CD4-positive, alpha-beta T cell treated with Interleukin-15 for 1 hour (primary cell): ENCODE measurements at regions not wholly inside any gene's neighbourhood (a gene's known extent, or its start where the extent isn't known, plus 50 kb on each side); places are given as distances from the start of the nearest gene placed in this dataset.

Experiments used
- DNase-seq: peaks from one replicate; pipeline ENCODE4 v3.0.0-alpha.2; 2020

DNA sequence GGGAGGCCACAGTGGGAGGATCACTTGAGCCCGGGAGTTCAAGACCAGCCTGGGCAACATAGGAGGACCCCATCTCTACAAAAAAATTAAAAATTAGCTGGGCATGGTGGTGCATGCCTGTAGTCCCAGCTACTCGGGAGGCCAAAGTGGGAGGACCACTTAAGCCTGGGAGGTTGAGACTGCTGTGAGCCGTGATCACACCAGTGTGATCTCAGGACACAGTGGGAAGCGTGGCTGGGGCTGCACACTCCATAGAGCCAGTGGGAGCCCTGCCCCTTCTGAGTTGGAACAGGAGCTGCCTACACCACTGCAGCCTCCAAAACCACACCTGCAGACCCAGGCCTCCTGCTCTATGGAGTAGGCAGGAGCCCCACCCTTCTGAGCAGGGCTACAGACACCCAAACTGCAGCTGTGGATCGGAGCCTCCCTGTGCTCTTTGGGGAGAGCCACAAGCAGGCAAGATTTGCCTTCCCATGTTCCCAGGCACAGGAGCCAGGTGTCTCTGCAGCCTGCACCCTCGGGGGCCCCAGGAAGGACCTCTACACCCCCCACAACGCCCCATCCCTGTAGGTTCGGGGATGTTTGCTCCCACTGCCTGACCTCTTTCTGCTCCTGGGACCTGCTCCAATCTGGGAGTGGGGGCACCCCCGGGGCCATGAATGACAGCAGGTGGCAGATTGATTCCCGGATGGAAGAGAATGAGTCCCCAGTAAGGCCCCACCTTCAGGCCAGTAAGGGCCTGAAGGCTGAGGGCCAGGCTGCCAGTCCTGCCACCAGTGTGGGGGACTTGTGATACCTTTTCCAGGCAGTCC, 245.4 kb downstream of the BUD13 start:
- no peak for DNase-seq

DNA sequence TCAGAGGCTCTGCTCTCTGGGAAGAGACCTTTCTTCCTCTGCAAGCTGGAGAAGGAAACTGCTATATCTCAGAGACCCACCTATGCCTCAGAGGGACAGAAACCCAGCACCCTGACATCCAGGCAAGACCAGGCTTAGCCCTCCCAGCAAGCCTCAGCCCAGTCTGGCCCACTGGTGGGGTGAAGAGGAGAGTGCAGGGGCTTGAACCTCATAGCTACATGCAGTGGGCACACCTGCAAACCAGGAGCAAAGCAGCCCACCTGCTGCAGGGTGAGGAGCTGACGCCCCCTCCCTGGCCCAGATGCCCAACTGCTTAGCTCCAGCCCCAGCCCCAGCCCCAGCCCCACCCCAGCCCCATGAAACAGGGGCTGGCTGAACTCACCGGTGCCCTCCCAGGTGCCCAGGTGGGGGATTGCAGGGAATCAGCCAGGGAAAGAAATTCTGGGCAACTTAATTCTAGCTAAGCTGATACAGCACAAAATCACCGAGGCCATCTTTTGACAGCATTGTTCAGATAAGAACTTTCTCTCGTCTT, 246.8 kb downstream of the BUD13 start:
- DNase-seq = no peak

- no peak for DNase-seq
These were observed 253.3 kb downstream of the BUD13 start for GRCh38 chr11:116519499-116519898.

- DNase-seq = no peak
These were observed 254.6 kb downstream of the BUD13 start for GRCh38 chr11:116518141-116518540.

- DNase-seq = no peak
These were observed 255.2 kb downstream of the BUD13 start for GRCh38 chr11:116517584-116517983.

DNA sequence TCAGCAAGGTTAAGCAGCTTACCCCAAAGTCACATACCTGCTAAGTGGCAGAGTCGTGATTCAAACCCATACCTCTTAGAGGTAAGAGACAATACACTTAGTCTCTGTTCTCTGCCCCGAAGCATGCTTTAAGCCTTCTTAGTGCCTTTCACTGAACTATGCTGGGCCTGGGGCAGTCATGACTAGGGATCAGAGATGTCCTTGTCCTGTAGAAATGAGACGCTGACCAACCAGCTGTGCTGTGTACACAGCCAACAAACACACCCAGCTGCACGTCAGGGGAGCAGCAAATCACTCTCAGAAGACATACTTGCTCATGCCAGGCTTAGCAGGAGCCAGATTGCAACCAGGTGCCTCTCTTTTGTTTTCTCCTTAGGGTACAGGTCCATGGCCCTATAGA, 255.7 kb downstream of the BUD13 start:
- DNase-seq = no peak

GRCh38 chr11:116515664-116516184, 257.1 kb downstream of the BUD13 start:
- DNase-seq = no peak

GRCh38 chr11:116513894-116514293, 258.9 kb downstream of the BUD13 start:
- no peak for DNase-seq

GRCh38 chr11:116513278-116513823, 259.4 kb downstream of the BUD13 start:
- no peak for DNase-seq

- no peak for DNase-seq
These were observed 259.9 kb downstream of the BUD13 start for GRCh38 chr11:116512841-116513240.

DNA sequence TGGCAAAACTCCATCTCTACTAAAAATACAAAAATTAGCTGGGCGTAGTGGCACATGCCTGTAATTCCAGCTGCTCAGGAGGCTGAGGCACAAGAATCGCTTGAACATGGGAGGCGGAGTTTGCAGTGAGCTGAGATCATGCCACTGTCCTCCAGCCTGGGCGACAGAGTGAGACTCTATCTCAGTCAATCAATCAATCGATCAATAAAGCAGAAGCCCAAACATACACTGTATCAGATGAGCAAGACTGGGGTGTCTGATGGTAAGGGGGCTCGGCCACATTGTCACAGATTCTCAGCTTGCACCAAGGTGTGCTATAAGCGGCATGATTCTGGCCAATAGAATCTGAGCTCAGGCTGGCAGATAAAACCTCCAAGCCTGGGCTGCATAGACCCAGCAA, 261.1 kb downstream of the BUD13 start:
- DNase-seq = no peak

DNA sequence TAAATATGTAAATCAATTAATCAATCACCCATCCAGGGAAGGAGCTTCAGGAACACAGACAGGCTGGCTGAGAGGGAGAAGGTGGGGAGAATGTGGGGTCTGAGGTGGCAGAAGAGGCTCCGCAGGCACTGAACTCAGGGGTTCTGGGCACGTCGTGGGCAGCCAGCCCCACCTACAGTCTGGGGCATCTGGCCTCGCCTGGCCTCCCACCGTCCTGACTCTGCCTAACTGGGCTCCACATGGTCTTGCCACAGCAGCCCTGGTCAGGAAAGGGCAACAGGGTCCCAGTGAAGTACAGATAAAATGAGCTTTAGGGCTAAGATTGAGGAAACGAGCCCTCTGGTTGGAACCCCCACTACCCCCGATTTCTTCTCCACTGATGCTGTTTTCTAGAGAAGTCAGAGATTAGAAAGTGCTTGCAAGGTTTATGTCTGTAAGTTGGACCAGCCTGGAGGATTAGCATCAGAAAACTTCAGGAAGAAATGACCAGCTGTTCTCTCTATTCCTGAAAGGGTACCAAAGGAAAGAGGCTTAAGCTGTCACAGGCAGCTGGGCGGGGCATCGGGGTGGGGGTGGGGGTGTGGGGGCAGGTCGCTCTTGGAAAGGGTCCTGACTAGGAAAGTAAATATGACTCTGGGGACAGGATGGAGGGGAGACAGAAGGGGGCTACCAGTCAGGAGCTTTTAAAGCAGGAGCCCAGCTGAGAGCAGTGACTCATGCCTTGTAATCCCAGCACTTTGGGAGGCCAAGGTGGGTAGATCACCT, 261.7 kb downstream of the BUD13 start:
- DNase-seq = no peak

DNA sequence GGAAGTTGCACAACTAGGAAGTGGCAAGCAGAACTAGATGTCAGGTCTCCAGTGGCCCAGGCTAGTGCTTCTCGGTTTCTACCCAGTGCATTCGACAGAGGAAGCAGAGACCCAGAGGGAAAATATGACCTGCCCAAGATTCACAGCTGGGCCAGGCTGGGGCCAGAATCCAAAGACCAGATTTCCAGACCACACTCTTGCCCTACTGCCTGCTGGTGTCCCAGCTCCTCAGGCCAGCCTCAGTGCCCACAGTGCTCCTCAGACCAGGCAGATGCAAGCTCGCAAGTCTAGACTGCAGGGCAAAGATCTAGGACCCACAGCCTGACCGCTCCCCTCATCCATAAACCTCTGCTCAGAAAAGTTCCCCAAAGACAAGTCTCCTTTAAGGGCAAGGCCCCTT, 262.6 kb downstream of the BUD13 start:
- no peak for DNase-seq

DNA sequence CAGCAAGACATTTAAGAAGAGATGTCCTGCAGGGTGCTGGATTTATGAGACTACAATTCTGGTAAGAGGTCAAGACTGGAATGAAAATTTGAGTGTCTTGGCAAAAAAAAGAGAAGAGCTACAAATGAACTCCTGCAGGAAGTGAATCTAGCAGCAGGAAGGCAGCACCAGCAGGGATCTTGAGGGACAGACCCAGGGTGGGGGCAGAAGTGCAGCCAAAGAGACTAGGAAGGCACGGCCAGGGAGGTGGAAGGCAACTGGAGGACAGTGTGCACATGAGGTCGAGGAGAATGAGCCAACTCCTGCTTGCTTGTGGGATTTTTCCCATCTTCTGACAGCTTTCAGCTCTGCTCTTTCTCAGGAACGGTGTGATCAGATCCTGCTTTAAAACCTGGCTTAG, 263.2 kb downstream of the BUD13 start:
- DNase-seq = no peak

GRCh38 chr11:116507849-116508695, 264.7 kb downstream of the BUD13 start:
- no peak for DNase-seq

DNA sequence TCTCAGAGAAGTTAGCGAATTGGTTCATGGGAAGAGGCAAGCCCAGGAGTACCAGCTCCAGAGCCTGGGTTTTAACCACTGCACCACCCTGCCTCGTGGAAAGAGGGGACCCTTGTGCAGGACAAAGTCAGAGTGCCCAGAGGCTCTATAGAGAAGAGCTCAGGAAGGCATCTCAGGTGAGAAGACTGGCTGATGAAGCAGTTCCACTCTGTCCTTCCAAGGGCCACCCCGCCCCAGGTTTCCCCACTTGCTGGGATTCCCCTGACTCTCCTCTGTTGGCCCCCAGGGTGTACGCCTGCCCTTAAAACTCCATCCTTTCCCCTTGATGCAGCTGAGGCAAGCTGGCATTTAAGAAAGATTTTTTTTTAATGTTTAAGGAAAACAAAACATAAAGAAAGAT, 265.8 kb downstream of the BUD13 start:
- DNase-seq = no peak

DNA sequence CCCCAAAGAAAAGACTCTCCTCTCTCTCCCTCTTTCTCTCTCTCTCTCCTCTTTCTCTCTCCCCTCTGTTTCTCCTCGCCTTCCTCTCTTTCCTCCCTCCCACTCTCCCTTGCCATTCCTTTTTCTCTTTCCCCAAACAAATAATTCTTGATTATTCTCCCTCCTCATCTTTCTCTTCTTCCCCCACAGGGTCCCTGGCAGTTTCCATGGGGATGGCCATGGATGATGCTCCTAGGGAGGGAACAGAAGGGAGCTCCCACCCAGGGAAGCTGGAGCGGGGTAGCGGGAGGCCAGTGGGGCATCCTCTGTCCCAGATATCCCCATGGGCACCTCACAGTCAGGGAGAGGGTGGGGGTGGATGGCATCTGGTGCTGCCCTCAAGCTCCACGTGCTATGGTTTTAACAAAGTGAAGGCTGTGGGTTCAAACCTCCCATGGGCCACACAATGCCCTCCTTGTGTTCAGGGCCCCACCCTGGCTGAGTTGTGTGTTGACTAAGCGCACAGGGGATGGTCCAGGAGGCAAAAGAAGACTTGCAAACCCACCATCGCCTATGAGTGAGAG, 266.4 kb downstream of the BUD13 start:
- DNase-seq = no peak

DNA sequence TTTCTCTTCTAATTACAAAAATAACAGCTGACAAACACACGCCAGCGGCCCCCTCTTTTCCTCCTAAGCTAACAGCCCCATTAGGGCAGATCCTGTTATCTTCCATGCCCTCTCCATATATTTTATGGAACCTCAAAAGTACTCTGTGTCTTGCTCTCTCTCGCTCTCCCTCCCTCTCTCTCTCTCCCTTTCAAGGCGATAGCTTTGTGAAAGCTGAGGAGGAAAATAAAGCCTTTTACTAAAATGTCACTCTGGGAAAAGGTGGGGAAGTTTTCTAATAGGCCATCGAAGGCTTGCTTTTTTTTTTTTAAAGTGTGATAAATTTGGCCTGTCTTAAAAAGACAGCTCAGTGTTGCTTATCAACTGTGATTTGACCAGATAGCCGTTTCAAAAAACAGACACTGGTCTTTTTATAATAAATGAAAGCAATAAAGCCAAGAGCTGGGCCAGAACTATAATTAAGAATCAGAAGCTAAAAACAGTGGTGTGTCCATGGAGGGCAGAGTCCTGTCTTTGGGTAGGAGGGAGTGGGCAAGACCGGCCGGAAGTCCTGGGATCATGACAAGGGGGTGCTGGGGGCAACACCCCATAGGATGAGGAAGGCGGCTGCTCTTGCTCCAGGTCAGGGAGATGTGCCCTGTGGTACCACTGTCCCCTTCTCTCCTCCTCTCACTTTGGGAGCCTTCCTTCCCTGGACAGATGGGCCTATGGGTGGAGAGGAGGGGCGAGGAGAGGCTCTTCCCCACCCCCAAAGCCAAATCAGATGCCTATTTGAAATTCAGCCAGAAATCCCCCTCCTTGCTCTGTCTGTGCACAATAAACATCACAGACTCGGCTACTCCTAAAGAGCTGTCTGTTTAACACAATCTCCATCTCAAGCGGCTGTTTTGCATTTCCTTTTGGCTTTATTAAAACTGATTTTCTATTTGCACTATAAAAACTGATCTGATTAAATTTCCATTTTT, 267.2 kb downstream of the BUD13 start:
- no peak for DNase-seq

DNA sequence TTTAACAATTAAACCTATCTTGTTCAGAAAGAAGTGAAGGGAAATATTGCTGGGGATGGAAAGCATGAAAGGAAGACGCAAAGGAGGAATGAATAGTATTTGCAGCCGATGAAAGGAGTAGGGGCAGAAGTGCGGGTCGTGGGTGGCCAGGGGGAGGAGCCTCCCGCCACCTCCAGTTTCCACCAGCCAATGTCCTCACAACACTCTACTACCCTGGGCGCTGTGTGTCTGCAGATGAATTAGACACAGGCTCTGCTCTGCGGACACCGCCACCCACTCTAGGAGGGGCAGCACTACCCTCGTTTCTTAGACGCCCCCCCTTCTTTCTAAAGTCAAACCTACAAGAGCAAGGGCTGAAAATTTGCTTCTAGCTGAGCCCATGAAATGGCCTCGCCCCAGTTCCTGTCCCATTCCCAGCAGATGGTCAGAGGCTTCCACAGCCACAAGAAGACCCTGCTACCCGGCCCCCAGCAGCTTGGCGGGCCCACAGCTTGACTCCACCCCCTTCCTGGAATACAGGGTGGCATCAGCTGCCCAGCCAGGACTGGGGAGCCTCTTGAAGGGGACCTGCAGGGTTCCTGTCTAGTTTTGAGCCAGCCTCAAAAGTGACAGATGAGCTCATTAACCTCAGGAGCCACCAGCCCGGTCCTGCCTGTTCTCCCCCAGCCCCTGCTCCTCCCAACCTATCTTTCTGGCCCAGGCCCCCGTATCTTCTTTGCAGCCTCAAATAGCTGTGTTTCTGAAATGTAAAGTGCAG, 268.1 kb downstream of the BUD13 start:
- DNase-seq = no peak
